ENCODE measurements at regions not wholly inside any gene's neighbourhood (a gene's known extent, or its start where the extent isn't known, plus 50 kb on each side); places are given as distances from the start of the nearest gene placed in this dataset.

GRCh38 chr14:85420278-85420677 lies 109.7 kb upstream of the FLRT2 start:
- no peak overlapping the region for H3K27ac ChIP-seq (ENCODE audit: low read depth, low read length, poor library complexity, severe bottlenecking)
- no peaks in the 10 kb centered on the region for H3K36me3 ChIP-seq (ENCODE audit: insufficient read depth, low read length)
- CTCF ChIA-PET (ENCODE audit: unreplicated experiment), result no interaction called here
- H3K9me3 ChIP-seq (ENCODE audit: low read length), result no peaks in the 10 kb centered on the region
- H2AFZ ChIP-seq (ENCODE audit: low read length), result no peak overlapping the region
- H3K4me3 ChIP-seq (ENCODE audit: low read depth, low read length, poor library complexity, severe bottlenecking), result no peak overlapping the region
- DNase-seq (ENCODE audit: low spot score), result no peak
- POLR2A ChIA-PET, result interaction anchor here (0.9 kb wide), 1 partner anchor 191 kb away, joined by 6 read pairs; no protein-coding TSS in a partner anchor
- no peaks in the 10 kb centered on the region for H3K79me2 ChIP-seq (ENCODE audit: insufficient read depth, low read depth, low read length)
- H3K9me2 ChIP-seq (ENCODE audit: insufficient read depth, low read length), result no peaks in the 10 kb centered on the region
- intact Hi-C loops (cut with micrococcal nuclease; ENCODE audit: unreplicated experiment), result no loop called here
- TF ChIP-seq EZH2phosphoT487 (IDR thresholded peaks at IDR 0.05; ENCODE audit: borderline replicate concordance, low read depth, low read length), result no peak
- TF ChIP-seq CTCF (conservative IDR thresholded peaks at IDR 0.05; ENCODE audit: low read length), result no peak
- H4K20me1 ChIP-seq (ENCODE audit: insufficient read depth, low read length), result no peaks in the 10 kb centered on the region
- H3K4me2 ChIP-seq (ENCODE audit: low read length), result no peak overlapping the region
- H3K4me1 ChIP-seq (ENCODE audit: insufficient read depth, low read length, poor library complexity, severe bottlenecking), result no peaks in the 10 kb centered on the region
- BruUV-seq (replicated peaks), result no TSS peak

- CTCF ChIA-PET (ENCODE audit: unreplicated experiment), result no interaction called here
- TF ChIP-seq CTCF (conservative IDR thresholded peaks at IDR 0.05; ENCODE audit: low read length) (no peak), EZH2phosphoT487 (IDR thresholded peaks at IDR 0.05; ENCODE audit: borderline replicate concordance, low read depth, low read length) (no peak)
- H3K4me3 ChIP-seq (ENCODE audit: low read depth, low read length, poor library complexity, severe bottlenecking), result no peak overlapping the region
- DNase-seq (ENCODE audit: low spot score), result no peak
- H3K4me1 ChIP-seq (ENCODE audit: insufficient read depth, low read length, poor library complexity, severe bottlenecking), result no peaks in the 10 kb centered on the region
- POLR2A ChIA-PET, result interaction anchor here (0.9 kb wide), 1 partner anchor 191 kb away, joined by 6 read pairs; no protein-coding TSS in a partner anchor
- H3K9me2 ChIP-seq (ENCODE audit: insufficient read depth, low read length), result no peaks in the 10 kb centered on the region
- H3K79me2 ChIP-seq (ENCODE audit: insufficient read depth, low read depth, low read length), result no peaks in the 10 kb centered on the region
- no peak overlapping the region for H3K27ac ChIP-seq (ENCODE audit: low read depth, low read length, poor library complexity, severe bottlenecking)
- no TSS peak for BruUV-seq (replicated peaks)
- no peaks in the 10 kb centered on the region for H3K9me3 ChIP-seq (ENCODE audit: low read length)
- no peak overlapping the region for H3K4me2 ChIP-seq (ENCODE audit: low read length)
- H4K20me1 ChIP-seq (ENCODE audit: insufficient read depth, low read length), result no peaks in the 10 kb centered on the region
- H2AFZ ChIP-seq (ENCODE audit: low read length), result no peak overlapping the region
- no peaks in the 10 kb centered on the region for H3K36me3 ChIP-seq (ENCODE audit: insufficient read depth, low read length)
- intact Hi-C loops (cut with micrococcal nuclease; ENCODE audit: unreplicated experiment), result no loop called here
Observed at GRCh38 chr14:85420707-85421106, 109.2 kb upstream of the FLRT2 start.

GRCh38 chr14:85421186-85421877 lies 108.6 kb upstream of the FLRT2 start:
- Histone ChIP-seq H3K79me2 (ENCODE audit: insufficient read depth, low read depth, low read length) (no peaks in the 10 kb centered on the region), H2AFZ (ENCODE audit: low read length) (no peak overlapping the region), H3K9me2 (ENCODE audit: insufficient read depth, low read length) (no peaks in the 10 kb centered on the region), H3K27ac (ENCODE audit: low read depth, low read length, poor library complexity, severe bottlenecking) (no peak overlapping the region), H3K4me1 (ENCODE audit: insufficient read depth, low read length, poor library complexity, severe bottlenecking) (no peaks in the 10 kb centered on the region), H4K20me1 (ENCODE audit: insufficient read depth, low read length) (no peaks in the 10 kb centered on the region), H3K9me3 (ENCODE audit: low read length) (no peaks in the 10 kb centered on the region), H3K36me3 (ENCODE audit: insufficient read depth, low read length) (no peaks in the 10 kb centered on the region), H3K4me3 (ENCODE audit: low read depth, low read length, poor library complexity, severe bottlenecking) (no peak overlapping the region), H3K4me2 (ENCODE audit: low read length) (no peak overlapping the region)
- TF ChIP-seq CTCF (conservative IDR thresholded peaks at IDR 0.05; ENCODE audit: low read length) (no peak), EZH2phosphoT487 (IDR thresholded peaks at IDR 0.05; ENCODE audit: borderline replicate concordance, low read depth, low read length) (no peak)
- intact Hi-C loops (cut with micrococcal nuclease; ENCODE audit: unreplicated experiment), result no loop called here
- no peak for DNase-seq (ENCODE audit: low spot score)
- no TSS peak for BruUV-seq (replicated peaks)
- ChIA-PET POLR2A (no interaction called here), CTCF (ENCODE audit: unreplicated experiment) (no interaction called here)

All from OCI-LY7 (cell line).